ENCODE measurements at regions not wholly inside any gene's neighbourhood (a gene's known extent, or its start where the extent isn't known, plus 50 kb on each side); places are given as distances from the start of the nearest gene placed in this dataset.

GRCh38 chr9:89655990-89656657 is 51.3 kb downstream of the GADD45G start:
- no peak for DNase-seq

DNA sequence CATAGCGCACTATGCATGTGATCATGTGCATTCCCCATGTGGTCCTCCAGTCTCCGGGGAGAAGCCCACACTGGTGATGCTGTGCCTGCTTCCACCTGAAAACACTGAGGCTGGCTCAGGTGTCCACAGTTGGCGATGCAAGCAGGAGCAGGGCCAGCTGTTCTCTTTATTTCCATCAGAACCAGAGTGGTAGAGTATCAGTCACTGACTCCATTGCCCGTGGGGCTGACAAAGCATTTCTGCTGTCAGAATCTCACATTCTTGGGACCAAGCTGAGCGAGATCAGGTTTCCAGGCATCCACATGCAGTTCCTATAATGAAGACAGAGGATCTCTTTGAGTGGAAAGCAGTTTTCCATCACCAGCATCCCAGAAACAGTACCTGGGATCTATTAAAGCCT is 52.5 kb downstream of the GADD45G start:
- DNase-seq = no peak

DNA sequence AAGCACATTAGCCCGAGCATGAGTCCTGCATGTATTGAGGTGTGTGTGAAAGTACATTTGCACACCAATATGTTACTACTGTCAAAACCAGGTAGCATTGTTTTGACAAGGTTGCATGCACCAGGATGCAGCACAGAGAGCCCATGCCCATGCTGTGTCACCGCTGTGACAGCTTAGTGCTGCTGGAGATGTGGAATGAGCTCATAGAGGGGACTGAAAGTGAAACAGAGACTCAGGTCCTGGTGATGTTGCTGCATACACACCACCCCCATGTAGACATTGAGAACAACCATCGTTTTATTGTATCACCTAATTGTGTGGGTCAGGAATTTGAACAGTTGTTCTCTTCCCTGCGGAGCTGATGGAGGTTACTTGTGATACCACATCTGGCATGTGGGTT is 53.0 kb downstream of the GADD45G start:
- peak; percentile 18 for DNase-seq

DNA sequence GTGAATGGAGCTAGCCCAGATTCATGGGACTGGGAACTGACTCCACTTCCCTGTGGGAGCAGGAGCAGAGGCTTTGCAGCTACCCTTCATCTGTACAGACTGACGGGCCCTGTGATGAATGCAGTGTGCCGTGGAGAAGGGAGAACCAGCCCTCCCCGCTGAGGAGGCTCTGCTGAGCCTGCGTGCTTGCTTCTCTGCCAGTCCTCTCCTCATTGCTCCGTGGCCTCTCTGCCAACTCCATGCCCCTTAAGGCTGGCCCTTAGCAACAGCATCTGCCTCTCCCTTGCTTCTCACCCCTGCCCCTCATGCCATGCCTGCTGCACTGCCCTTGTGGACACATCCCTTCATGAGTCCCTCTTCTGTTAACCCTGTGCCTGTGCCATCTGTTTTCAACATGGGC is 53.6 kb downstream of the GADD45G start:
- no peak for DNase-seq

GRCh38 chr9:89658931-89659330 is 54.1 kb downstream of the GADD45G start:
- no peak for DNase-seq

- DNase-seq = no peak
Observed at GRCh38 chr9:89659473-89659872, 54.7 kb downstream of the GADD45G start.

DNA sequence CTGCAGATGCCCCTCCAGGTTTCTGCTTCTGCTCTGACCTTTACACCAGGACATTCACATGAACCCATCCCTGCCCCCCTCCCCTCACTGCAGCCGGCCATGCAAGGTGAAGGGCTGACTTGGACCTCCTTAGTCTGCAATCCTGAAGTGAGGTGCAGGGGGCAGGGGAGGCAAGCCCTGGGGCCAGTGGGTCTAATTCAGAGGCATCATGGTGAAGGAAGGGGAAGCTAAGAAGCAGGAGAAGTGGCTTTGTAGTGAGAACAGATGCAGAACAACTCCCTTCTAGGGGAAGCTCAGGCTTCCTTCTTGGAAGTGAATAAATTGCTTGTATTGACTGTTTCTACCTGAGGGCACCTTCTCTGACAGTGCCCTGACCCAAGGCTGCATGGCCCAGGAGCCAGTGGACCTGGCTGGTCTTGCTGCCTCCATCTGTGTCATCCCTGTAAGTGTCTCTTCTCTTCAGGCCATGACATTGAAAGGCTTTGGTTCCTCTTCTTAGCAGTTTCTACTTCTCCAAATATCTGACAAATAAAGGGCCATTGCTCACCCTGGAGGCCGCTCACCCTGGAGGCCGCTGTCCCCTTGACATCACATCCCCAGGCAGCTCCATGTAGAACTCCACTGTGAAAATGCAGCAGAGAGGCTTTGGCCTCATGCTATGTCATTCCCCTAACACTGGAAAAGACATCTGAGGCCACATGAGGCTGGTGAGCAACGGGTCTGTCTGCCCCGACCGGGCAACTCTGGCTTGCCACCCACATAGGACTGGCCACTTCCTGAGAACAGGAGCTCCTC is 55.3 kb downstream of the GADD45G start:
- no peak for DNase-seq

GRCh38 chr9:89661391-89661949 is 56.7 kb downstream of the GADD45G start:
- no peak for DNase-seq

GRCh38 chr9:89661956-89662717 is 57.3 kb downstream of the GADD45G start:
- no peak for DNase-seq

- no peak for DNase-seq
Observed at GRCh38 chr9:89662718-89663613, 58.2 kb downstream of the GADD45G start.

DNA sequence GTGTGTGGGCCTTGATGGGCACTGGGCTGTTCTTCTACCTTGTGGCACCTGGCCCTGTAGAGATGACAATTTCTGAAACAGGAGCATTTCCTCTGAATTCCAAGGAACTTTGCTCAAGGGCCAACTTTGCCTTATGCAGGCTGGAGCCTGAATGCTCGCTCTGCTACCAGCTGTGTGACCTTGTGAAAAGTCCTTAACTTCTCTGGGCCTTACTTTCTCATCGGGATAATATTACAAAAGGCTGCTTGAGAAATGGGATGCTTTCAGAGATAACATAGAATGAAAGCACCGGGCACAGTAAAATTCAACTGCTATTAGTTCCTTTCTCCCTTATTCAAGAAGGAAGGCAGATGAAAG is 58.8 kb downstream of the GADD45G start:
- DNase-seq = no peak

- DNase-seq = no peak
Observed at GRCh38 chr9:89664010-89664409, 59.2 kb downstream of the GADD45G start.

GRCh38 chr9:89664896-89665329 is 60.1 kb downstream of the GADD45G start:
- no peak for DNase-seq

DNA sequence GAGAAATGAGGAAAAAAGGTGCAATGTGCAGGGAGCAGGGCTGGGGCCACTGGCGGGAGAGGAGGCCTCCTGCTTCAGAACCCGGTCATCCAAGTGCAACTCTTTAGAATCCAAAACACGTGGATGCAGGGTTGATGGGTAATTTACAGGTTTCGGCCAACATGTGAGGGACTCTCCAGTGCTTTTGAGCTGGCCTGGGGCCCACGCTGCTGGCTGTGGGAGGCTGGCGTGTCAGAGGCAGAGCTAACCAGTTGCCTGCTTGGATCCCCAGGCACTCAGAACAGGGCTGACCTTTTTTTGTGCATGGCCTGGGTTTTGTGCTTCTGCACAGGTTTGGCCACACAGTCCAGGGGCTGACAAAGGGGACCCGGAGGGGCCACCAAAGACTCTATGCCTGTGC is 61.6 kb downstream of the GADD45G start:
- no peak for DNase-seq

DNA sequence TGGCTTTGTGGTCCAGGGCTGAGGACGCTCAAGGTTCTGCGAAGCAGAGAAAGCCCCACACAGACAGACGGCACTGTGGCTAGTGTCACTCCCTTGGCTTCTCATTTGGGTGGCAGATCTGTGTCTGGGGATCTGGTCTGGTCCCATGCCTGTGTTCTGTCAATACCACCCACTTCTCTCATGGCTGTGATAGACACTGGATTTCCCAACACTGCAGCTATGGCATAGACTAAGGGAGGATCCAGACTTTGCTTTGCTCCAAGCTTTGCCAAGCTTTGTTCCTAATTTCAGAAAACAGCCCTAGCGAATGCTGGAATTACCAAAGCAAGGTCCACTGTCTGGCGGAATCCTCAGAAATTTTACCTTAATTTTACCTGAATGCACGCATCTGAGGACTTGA is 62.1 kb downstream of the GADD45G start:
- no peak for DNase-seq

GRCh38 chr9:89667726-89668125 is 62.9 kb downstream of the GADD45G start:
- DNase-seq = no peak

DNA sequence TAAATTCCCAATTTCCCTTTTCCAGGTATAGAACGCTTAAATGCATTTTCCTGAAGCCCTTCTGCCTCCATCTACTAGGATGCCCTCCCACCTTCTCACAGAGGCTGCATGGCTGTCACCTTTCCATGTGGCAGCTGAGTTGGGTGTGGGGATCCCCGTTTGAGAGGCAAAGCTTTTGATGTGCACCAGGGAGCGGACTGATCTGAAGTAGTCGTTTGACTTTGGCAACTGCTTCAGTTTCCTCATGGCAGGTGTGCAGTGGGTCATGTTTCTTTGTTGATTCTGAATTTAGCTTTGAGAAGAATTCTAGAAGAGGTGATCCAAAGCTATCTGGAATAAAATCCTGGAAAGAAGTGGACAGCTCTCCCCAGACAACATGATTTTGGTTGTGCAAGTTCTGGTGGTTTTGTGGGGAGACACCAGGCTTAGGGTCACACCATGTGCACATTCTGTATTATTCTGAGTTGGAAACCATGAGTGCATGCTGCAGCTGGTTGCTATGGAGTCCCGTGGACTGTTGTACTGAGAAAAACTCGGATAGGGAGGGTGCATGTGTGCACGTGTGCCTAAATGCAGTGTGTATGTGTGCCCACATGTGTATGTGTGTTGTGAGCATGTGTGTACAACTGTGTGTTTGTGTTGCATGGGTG is 63.5 kb downstream of the GADD45G start:
- DNase-seq = no peak

GRCh38 chr9:89668866-89669246 is 64.0 kb downstream of the GADD45G start:
- no peak for DNase-seq

DNA sequence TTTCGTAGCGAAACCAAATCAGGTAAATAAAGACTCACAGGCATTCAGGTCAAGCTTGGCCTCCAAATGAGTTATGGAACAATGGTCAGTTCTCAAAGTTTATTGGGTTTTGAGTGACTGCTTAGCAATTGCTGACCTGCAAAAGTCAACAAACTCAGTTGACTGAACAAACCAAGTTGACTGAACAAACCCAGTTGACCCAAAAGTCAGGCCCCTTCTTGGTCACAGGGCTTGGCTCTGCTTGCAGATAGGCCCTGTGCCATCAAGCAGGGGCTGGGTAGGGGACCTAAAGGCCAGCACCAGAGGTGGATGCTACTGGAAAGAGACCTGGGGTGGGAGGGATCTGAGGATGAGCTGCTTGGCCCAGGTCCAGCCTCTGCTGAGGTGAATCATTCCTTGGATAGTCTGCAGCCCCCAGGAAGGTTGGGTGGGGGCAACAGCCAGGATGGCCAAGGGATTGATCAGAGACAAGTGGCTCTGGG is 64.6 kb downstream of the GADD45G start:
- DNase-seq = no peak

DNA sequence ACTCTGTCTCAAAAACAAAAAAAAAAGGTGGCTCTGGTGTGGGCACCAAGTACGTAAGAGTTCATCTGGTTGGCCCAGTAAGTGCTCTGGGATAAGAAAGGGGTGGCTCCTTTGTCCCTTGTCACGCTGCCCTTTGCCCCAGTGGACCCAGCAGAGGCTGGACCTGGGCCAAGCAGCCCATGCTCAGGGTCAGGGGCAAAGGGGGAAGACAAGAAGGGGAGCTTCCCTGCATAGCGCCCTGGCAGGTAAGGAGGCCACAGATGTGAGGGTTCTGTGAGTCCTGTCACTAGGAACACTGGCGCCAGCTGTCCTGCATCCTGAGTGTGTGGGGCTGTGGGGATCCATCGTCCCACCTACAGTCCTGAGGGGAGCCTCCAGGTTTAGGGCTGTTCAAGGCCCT is 65.3 kb downstream of the GADD45G start:
- DNase-seq = no peak

GRCh38 chr9:89670801-89671434 is 66.1 kb downstream of the GADD45G start:
- no peak for DNase-seq
